ENCODE measurements at regions not wholly inside any gene's neighbourhood (a gene's known extent, or its start where the extent isn't known, plus 50 kb on each side); places are given as distances from the start of the nearest gene placed in this dataset.

DNA sequence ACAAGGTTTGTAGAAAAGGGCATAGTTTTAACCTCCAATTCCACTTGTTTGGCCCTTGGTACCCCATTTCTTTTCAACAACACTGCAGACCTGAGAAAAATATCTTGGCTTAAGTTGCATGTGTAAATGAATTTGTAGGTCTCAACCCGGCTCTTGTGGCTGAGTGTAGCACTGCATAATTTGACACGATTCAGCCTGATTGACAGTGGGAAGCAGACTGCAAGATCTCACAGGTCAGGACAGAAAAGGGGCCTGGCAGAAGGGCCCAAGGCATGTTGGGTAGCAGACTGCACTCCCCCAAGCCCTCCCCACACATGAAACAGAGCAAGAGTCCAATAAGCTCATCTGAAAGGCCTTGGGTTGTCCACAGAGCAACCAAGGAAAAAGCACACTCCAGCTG is 169.7 kb upstream of the SMARCA2 start:
- H4K20me1 ChIP-seq (ENCODE audit: insufficient read depth), result no peaks in the 10 kb centered on the region
- no peak for TF ChIP-seq TAF1 (IDR thresholded peaks at IDR 0.05; ENCODE audit: low read depth)
- no peak for TF ChIP-seq RAD21 (conservative IDR thresholded peaks at IDR 0.05)
- TF ChIP-seq SMC3 (conservative IDR thresholded peaks at IDR 0.05; ENCODE audit: poor library complexity), result no peak
- TF ChIP-seq EP300 (conservative IDR thresholded peaks at IDR 0.05; ENCODE audit: poor library complexity, severe bottlenecking), result no peak
- no peak for TF ChIP-seq MXI1 (conservative IDR thresholded peaks at IDR 0.05; ENCODE audit: poor library complexity, severe bottlenecking)
- TF ChIP-seq, protein P1, sequence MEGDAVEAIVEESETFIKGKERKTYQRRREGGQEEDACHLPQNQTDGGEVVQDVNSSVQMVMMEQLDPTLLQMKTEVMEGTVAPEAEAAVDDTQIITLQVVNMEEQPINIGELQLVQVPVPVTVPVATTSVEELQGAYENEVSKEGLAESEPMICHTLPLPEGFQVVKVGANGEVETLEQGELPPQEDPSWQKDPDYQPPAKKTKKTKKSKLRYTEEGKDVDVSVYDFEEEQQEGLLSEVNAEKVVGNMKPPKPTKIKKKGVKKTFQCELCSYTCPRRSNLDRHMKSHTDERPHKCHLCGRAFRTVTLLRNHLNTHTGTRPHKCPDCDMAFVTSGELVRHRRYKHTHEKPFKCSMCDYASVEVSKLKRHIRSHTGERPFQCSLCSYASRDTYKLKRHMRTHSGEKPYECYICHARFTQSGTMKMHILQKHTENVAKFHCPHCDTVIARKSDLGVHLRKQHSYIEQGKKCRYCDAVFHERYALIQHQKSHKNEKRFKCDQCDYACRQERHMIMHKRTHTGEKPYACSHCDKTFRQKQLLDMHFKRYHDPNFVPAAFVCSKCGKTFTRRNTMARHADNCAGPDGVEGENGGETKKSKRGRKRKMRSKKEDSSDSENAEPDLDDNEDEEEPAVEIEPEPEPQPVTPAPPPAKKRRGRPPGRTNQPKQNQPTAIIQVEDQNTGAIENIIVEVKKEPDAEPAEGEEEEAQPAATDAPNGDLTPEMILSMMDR (IDR thresholded peaks at IDR 0.05; ENCODE audit: poor library complexity, severe bottlenecking), result no peak
- no peak for TF ChIP-seq EZH2 (IDR thresholded peaks at IDR 0.05; ENCODE audit: borderline replicate concordance, insufficient read depth, low read length, poor library complexity, severe bottlenecking)
- TF ChIP-seq, protein P2, sequence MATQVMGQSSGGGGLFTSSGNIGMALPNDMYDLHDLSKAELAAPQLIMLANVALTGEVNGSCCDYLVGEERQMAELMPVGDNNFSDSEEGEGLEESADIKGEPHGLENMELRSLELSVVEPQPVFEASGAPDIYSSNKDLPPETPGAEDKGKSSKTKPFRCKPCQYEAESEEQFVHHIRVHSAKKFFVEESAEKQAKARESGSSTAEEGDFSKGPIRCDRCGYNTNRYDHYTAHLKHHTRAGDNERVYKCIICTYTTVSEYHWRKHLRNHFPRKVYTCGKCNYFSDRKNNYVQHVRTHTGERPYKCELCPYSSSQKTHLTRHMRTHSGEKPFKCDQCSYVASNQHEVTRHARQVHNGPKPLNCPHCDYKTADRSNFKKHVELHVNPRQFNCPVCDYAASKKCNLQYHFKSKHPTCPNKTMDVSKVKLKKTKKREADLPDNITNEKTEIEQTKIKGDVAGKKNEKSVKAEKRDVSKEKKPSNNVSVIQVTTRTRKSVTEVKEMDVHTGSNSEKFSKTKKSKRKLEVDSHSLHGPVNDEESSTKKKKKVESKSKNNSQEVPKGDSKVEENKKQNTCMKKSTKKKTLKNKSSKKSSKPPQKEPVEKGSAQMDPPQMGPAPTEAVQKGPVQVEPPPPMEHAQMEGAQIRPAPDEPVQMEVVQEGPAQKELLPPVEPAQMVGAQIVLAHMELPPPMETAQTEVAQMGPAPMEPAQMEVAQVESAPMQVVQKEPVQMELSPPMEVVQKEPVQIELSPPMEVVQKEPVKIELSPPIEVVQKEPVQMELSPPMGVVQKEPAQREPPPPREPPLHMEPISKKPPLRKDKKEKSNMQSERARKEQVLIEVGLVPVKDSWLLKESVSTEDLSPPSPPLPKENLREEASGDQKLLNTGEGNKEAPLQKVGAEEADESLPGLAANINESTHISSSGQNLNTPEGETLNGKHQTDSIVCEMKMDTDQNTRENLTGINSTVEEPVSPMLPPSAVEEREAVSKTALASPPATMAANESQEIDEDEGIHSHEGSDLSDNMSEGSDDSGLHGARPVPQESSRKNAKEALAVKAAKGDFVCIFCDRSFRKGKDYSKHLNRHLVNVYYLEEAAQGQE (IDR thresholded peaks at IDR 0.05; ENCODE audit: borderline replicate concordance), result no peak
- TF ChIP-seq POLR2AphosphoS5 (IDR thresholded peaks at IDR 0.05), result no peak
- no peaks in the 10 kb centered on the region for H3K36me3 ChIP-seq (ENCODE audit: insufficient read depth, low read length)

DNA sequence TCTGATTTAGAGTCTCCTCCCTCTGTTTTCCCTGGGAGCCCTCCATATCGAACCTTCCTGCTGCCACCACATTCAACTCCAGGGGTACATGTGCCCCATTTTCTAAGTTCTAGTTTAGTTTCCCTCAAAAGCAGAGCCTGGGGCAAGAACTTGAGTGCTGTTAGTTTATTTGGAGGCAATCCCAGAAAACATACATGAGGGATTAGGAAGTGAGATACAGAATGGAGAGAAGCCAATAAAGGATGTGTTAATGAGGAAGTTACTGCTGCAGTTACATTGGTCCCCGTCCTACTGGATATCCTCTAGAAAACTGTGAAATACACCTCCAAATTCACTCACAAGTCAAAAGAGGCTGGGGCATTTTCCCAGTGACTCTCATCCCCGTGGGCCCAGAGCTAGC is 159.4 kb upstream of the SMARCA2 start:
- no peak for TF ChIP-seq RAD21 (conservative IDR thresholded peaks at IDR 0.05)
- TF ChIP-seq, protein P1 (IDR thresholded peaks at IDR 0.05; ENCODE audit: poor library complexity, severe bottlenecking), result no peak
- TF ChIP-seq POLR2AphosphoS5 (IDR thresholded peaks at IDR 0.05), result no peak
- no peak for TF ChIP-seq TAF1 (IDR thresholded peaks at IDR 0.05; ENCODE audit: low read depth)
- TF ChIP-seq EP300 (conservative IDR thresholded peaks at IDR 0.05; ENCODE audit: poor library complexity, severe bottlenecking), result no peak
- no peak for TF ChIP-seq SMC3 (conservative IDR thresholded peaks at IDR 0.05; ENCODE audit: poor library complexity)
- no peak for TF ChIP-seq MXI1 (conservative IDR thresholded peaks at IDR 0.05; ENCODE audit: poor library complexity, severe bottlenecking)
- TF ChIP-seq, protein P2 (IDR thresholded peaks at IDR 0.05; ENCODE audit: borderline replicate concordance), result no peak
- TF ChIP-seq EZH2 (IDR thresholded peaks at IDR 0.05; ENCODE audit: borderline replicate concordance, insufficient read depth, low read length, poor library complexity, severe bottlenecking), result no peak
- Histone ChIP-seq H3K27ac (ENCODE audit: low read length) (no peak overlapping the region), H3K9me3 (ENCODE audit: low read length) (no peaks in the 10 kb centered on the region), H4K20me1 (ENCODE audit: insufficient read depth) (no peaks in the 10 kb centered on the region), H2AFZ (ENCODE audit: low read depth, low read length) (no peak overlapping the region), H3K4me3 (ENCODE audit: low read length) (no peak overlapping the region), H3K36me3 (ENCODE audit: insufficient read depth, low read length) (no peaks in the 10 kb centered on the region), H3K27me3 (ENCODE audit: insufficient read depth, low read depth, low read length) (no peaks in the 10 kb centered on the region), H3K4me2 (ENCODE audit: low read length) (no peak overlapping the region), H3K9me2 (ENCODE audit: insufficient read depth, low read length) (no peaks in the 10 kb centered on the region), H3K9ac (ENCODE audit: low read length) (no peak overlapping the region), H3K79me2 (replicated peaks; ENCODE audit: insufficient read depth, low read length) (no peaks in the 10 kb centered on the region), H3F3A (ENCODE audit: insufficient read depth, low read length, poor library complexity, severe bottlenecking) (no peaks in the 10 kb centered on the region)

More for the DNA sequence above, 169.7 kb upstream of the SMARCA2 start:
- H3K9me2 ChIP-seq (ENCODE audit: insufficient read depth, low read length), result no peaks in the 10 kb centered on the region
- no peaks in the 10 kb centered on the region for H3K27me3 ChIP-seq (ENCODE audit: insufficient read depth, low read depth, low read length)
- no peak overlapping the region for H3K4me3 ChIP-seq (ENCODE audit: low read length)
- H2AFZ ChIP-seq (ENCODE audit: low read depth, low read length), result no peak overlapping the region
- no peak overlapping the region for H3K9ac ChIP-seq (ENCODE audit: low read length)
- H3F3A ChIP-seq (ENCODE audit: insufficient read depth, low read length, poor library complexity, severe bottlenecking), result no peaks in the 10 kb centered on the region
- no peak overlapping the region for H3K4me2 ChIP-seq (ENCODE audit: low read length)
- no peaks in the 10 kb centered on the region for H3K9me3 ChIP-seq (ENCODE audit: low read length)
- H3K79me2 ChIP-seq (replicated peaks; ENCODE audit: insufficient read depth, low read length), result no peaks in the 10 kb centered on the region
- H3K27ac ChIP-seq (ENCODE audit: low read length), result no peak overlapping the region

Data from neural cell (in vitro differentiated cells).